GM06990 (cell line): ENCODE measurements at regions not wholly inside any gene's neighbourhood (a gene's known extent, or its start where the extent isn't known, plus 50 kb on each side); places are given as distances from the start of the nearest gene placed in this dataset.

ENCODE experiments used
- DNase-seq: peaks from one replicate; pipeline ENCODE4 v3.0.0-alpha.2; 2011; ENCODE audit not compliant: insufficient read length; ENCODE audit errors: extremely low read depth
- H3K27me3 ChIP-seq: replicated peaks from 2 replicates; pipeline ENCODE4 v1.6.0; 2011; ENCODE audit warnings: low read length; ENCODE audit not compliant: control insufficient read depth, insufficient read depth
- H3K36me3 ChIP-seq: 2 replicates; pipeline ENCODE4 v1.5.1; 2011; ENCODE audit warnings: low read length; ENCODE audit not compliant: control insufficient read depth, insufficient read depth
- H3K4me3 ChIP-seq: replicated peaks from 2 replicates; pipeline ENCODE4 v1.5.1; 2011; ENCODE audit warnings: low read depth, mild to moderate bottlenecking, control low read depth, low read length
- TF ChIP-seq, protein P1 (sequence below): IDR thresholded peaks from 2 replicates; pipeline ENCODE4 v1.5.1; 2011; ENCODE audit warnings: low read length, control low read depth, mild to moderate bottlenecking, inconsistent platforms; ENCODE audit not compliant: insufficient read depth, poor library complexity, severe bottlenecking

DNA sequence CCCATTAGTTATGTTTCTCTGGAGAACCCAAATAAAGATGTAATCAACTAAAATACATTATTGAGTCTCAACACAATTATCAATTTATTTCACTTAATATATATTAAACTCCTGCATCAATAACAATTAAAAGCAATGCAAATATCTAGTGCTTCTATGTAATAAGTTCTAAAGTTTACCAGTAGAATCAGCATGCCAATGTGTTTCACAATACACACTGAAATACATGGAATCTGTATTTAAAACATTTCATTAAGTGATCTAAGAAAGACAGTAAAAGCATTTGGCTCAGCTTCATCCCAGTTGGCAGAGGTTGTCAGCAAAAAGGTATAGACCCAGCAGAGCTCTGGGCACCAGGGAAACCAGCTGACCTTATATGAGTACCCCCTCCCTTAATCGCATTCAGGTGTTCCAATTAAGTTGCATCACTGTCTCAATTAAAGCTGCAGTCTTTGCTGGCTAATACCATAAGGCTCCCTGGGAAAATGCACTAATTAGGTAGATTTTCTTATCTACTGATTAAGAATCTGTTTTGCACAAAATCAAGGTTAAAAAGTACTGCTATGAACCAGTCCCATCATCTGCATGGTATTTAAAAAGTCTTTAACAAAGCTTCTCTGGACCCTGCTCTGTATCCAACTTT, 63.1 kb downstream of the NIBAN1 start:
- H3K4me3 ChIP-seq: no peak overlapping the region
- no peaks in the 10 kb centered on the region for H3K27me3 ChIP-seq
- TF ChIP-seq, protein P1, sequence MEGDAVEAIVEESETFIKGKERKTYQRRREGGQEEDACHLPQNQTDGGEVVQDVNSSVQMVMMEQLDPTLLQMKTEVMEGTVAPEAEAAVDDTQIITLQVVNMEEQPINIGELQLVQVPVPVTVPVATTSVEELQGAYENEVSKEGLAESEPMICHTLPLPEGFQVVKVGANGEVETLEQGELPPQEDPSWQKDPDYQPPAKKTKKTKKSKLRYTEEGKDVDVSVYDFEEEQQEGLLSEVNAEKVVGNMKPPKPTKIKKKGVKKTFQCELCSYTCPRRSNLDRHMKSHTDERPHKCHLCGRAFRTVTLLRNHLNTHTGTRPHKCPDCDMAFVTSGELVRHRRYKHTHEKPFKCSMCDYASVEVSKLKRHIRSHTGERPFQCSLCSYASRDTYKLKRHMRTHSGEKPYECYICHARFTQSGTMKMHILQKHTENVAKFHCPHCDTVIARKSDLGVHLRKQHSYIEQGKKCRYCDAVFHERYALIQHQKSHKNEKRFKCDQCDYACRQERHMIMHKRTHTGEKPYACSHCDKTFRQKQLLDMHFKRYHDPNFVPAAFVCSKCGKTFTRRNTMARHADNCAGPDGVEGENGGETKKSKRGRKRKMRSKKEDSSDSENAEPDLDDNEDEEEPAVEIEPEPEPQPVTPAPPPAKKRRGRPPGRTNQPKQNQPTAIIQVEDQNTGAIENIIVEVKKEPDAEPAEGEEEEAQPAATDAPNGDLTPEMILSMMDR: no peak
- H3K36me3 ChIP-seq: no peaks in the 10 kb centered on the region
- DNase-seq: no peak

DNA sequence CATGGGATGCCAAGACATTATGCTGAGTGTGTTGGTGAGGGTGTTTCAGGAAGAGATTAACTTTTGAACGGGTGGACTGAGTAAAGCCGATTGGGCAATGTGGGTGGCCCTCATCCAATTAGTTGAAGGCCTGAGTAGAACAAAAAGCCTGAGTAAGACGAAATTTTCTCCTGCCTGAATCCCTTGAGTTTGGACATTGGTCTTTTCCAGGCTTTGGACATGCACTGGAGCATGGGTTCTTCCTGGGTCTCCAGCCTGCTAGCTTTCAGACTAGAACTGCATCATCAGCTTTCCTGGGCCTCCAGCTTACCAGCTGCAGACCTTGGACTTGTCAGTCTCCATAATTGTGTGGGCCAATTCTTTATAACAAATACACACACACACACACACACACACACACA, 63.6 kb downstream of the NIBAN1 start:
- no peak for DNase-seq
- no peaks in the 10 kb centered on the region for H3K36me3 ChIP-seq
- no peak overlapping the region for H3K4me3 ChIP-seq
- TF ChIP-seq, protein P1: no peak
- no peaks in the 10 kb centered on the region for H3K27me3 ChIP-seq

DNA sequence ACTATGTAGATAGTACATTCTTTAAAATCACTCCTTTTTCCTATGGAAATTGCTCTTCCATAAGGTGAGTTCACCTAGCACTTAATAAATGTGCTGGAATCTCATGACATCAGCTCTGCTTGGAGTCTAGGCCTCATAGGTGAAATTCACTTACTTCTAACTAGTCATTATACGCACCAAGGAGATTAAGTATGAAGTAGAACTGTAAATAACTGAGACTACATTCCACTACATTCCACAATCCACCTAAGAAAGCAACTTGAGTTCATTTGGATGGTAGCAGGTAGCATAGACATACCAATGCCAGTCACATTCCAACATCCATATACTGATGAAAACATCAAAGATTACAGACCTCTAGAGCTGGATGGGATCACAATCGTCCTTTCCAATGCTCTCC, 64.3 kb downstream of the NIBAN1 start:
- DNase-seq: no peak
- no peaks in the 10 kb centered on the region for H3K36me3 ChIP-seq

DNA sequence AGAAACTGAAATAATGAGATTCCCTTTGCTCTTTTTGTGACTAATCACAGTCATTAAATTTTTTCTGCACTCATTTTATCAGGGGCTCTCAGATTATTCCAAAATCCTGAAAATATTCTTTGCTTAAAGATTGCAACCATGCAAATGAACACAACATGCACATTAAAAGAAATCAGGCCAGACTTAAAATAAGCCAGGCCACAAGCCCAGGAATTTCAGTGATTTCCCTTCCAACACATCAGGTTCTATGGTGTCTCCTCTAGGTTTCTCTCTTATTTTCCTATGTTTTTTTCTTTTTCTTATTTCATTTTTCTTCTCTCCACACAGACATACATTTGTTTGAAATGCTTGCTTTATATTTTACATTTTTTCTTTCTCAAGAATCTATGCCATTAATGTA, 65.3 kb downstream of the NIBAN1 start:
- TF ChIP-seq, protein P1: no peak
- no peak for DNase-seq
- Histone ChIP-seq H3K27me3 (no peaks in the 10 kb centered on the region), H3K4me3 (no peak overlapping the region), H3K36me3 (no peaks in the 10 kb centered on the region)

More for the DNA sequence above, 64.3 kb downstream of the NIBAN1 start:
- TF ChIP-seq, protein P1: no peak
- no peak overlapping the region for H3K4me3 ChIP-seq
- no peaks in the 10 kb centered on the region for H3K27me3 ChIP-seq

DNA sequence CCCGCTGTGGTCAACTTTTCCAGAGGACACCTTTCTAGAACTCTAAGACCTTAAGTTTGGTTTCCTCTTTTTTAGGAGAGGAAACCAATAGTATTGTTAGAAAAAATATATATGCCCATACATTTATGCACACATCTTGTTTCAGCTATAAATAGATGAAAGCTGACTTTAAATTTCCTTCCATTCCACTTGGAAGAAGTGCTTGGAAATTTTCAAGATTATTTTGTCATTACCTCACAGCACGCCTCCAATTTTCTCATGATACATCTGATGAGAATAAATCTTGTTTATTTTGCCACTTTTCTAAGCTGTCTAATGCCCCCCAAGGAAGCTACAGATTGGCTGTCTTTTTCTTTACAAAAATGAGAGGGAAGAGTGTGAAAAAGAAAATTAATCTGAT, 65.8 kb downstream of the NIBAN1 start:
- DNase-seq: no peak
- Histone ChIP-seq H3K4me3 (no peak overlapping the region), H3K27me3 (no peaks in the 10 kb centered on the region), H3K36me3 (no peaks in the 10 kb centered on the region)
- TF ChIP-seq, protein P1: no peak

- Histone ChIP-seq H3K36me3 (no peaks in the 10 kb centered on the region), H3K4me3 (no peak overlapping the region), H3K27me3 (no peaks in the 10 kb centered on the region)
- no peak for DNase-seq
- TF ChIP-seq, protein P1: no peak
Observed at GRCh38 chr1:184907500-184907899, 66.8 kb downstream of the NIBAN1 start.
